GM19043 (cell line): ENCODE measurements at regions not wholly inside any gene's neighbourhood (a gene's known extent, or its start where the extent isn't known, plus 50 kb on each side); places are given as distances from the start of the nearest gene placed in this dataset.

Experiments used
- ATAC-seq: cut with Tn5 transposase; IDR thresholded peaks from one replicate; pipeline ENCODE4 v1.9.1; 2021; ENCODE audit warnings: low read depth; ENCODE audit not compliant: unreplicated experiment

- ATAC-seq: no peak
These were observed 176.4 kb downstream of the AHR start for GRCh38 chr7:17474724-17475344.

GRCh38 chr7:17477182-17477581 is 178.7 kb downstream of the AHR start:
- ATAC-seq: no peak

- ATAC-seq: no peak
These were observed 182.7 kb downstream of the AHR start for GRCh38 chr7:17481118-17481517.

GRCh38 chr7:17485368-17485767 is 186.9 kb downstream of the AHR start:
- ATAC-seq: no peak

GRCh38 chr7:17485904-17486303 is 187.5 kb downstream of the AHR start:
- ATAC-seq: no peak

- no peak for ATAC-seq
These were observed 188.4 kb downstream of the AHR start for GRCh38 chr7:17486835-17487234.

GRCh38 chr7:17487343-17487742 is 188.9 kb downstream of the AHR start:
- no peak for ATAC-seq

GRCh38 chr7:17488829-17489228 is 190.4 kb downstream of the AHR start:
- ATAC-seq: no peak

GRCh38 chr7:17489961-17490360 is 191.5 kb downstream of the AHR start:
- ATAC-seq: no peak

GRCh38 chr7:17490825-17491224 is 192.4 kb downstream of the AHR start:
- no peak for ATAC-seq

- ATAC-seq: peak; percentile 51
These were observed 194.0 kb downstream of the AHR start for GRCh38 chr7:17492437-17492836.

- no peak for ATAC-seq
These were observed 195.0 kb downstream of the AHR start for GRCh38 chr7:17493446-17493845.

GRCh38 chr7:17495655-17496394 is 197.4 kb downstream of the AHR start:
- ATAC-seq: no peak

GRCh38 chr7:17497136-17497535 is 198.7 kb downstream of the AHR start:
- ATAC-seq: no peak

GRCh38 chr7:17497549-17498167 is 199.2 kb downstream of the AHR start:
- ATAC-seq: no peak

GRCh38 chr7:17498230-17498629 is 199.8 kb downstream of the AHR start:
- ATAC-seq: no peak

GRCh38 chr7:17500736-17501135 is 202.3 kb downstream of the AHR start:
- no peak for ATAC-seq

GRCh38 chr7:17501441-17502212 is 203.2 kb downstream of the AHR start:
- no peak for ATAC-seq

GRCh38 chr7:17502213-17503060 is 204.0 kb downstream of the AHR start:
- no peak for ATAC-seq

GRCh38 chr7:17506095-17506494 is 207.6 kb downstream of the AHR start:
- peak; percentile 66 for ATAC-seq
